Neural cell (in vitro differentiated cells): ENCODE measurements at regions not wholly inside any gene's neighbourhood (a gene's known extent, or its start where the extent isn't known, plus 50 kb on each side); places are given as distances from the start of the nearest gene placed in this dataset.

Experiments used
- CTCF ChIP-seq: fragments of 450-650 bp; IDR thresholded peaks from 2 replicates; pipeline ENCODE4 v1.5.1; 2014; ENCODE audit warnings: antibody characterized with exemption, mild to moderate bottlenecking, moderate library complexity; ENCODE audit not compliant: poor library complexity, severe bottlenecking
- EP300 ChIP-seq: fragments of 450-650 bp; conservative IDR thresholded peaks from 2 replicates; pipeline ENCODE4 v1.6.1; 2014; ENCODE audit warnings: antibody characterized with exemption, mild to moderate bottlenecking, moderate library complexity; ENCODE audit not compliant: poor library complexity, severe bottlenecking
- MXI1 ChIP-seq: fragments of 450-650 bp; conservative IDR thresholded peaks from 2 replicates; pipeline ENCODE4 v1.6.1; 2014; ENCODE audit warnings: antibody characterized with exemption, mild to moderate bottlenecking; ENCODE audit not compliant: poor library complexity, severe bottlenecking
- POLR2AphosphoS5 ChIP-seq: IDR thresholded peaks from 2 replicates; pipeline ENCODE4 v1.6.1; 2012

- TF ChIP-seq POLR2AphosphoS5 = no peak
- TF ChIP-seq CTCF = no peak
- TF ChIP-seq EP300 = no peak
- TF ChIP-seq MXI1 = no peak
Measured at GRCh38 chr13:40337651-40338050, 328.8 kb downstream of the FOXO1 start.
